NT2/D1 (cell line): ENCODE measurements at regions not wholly inside any gene's neighbourhood (a gene's known extent, or its start where the extent isn't known, plus 50 kb on each side); places are given as distances from the start of the nearest gene placed in this dataset.

Experiments used
- SUZ12 ChIP-seq: IDR thresholded peaks from 2 replicates; pipeline ENCODE4 v1.6.1; 2011; ENCODE audit not compliant: insufficient read length, insufficient read depth; ENCODE audit errors: extremely low read depth
- YY1 ChIP-seq: IDR thresholded peaks from 2 replicates; pipeline ENCODE4 v1.6.1; 2011; ENCODE audit not compliant: insufficient read length, insufficient read depth
- ZNF274 ChIP-seq: IDR thresholded peaks from 2 replicates; pipeline ENCODE4 v1.6.1; 2011; ENCODE audit warnings: mild to moderate bottlenecking, low read depth, low read length

DNA sequence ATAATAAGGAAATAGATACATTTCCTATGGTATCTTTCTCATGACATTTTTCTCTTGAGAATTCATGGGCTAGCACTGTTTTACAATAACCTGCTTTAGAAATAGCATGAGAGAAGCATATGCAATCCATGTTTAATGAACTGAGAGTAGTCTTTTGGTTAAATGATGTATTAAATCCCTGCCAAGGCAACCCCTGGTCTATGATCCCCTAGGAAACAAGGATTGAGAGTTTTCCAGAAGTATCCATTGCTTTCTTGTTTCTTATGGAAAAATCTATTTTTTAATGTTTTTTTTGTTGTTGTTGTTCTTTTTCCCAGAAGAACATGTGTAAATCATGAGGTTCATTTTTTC is 390.5 kb upstream of the HSF2 start:
- TF ChIP-seq YY1 (no peak), SUZ12 (no peak), ZNF274 (no peak)
